Activated naive CD8-positive, alpha-beta T cell treated with anti-CD3 and anti-CD28 coated beads for 36 hours (primary cell): ENCODE measurements at regions not wholly inside any gene's neighbourhood (a gene's known extent, or its start where the extent isn't known, plus 50 kb on each side); places are given as distances from the start of the nearest gene placed in this dataset.
"Not testable (repeated sequence)": the region's sequence is repeated elsewhere in the genome, so short reads cannot be mapped to it uniquely, and the experiment has no call there.

Experiments
- DNase-seq: peaks from one replicate; pipeline ENCODE4 v3.0.0; 2021
- H3K27ac Mint-ChIP-seq: one replicate; pipeline ENCODE4 v1.8.0; 2022; ENCODE audit warnings: mild to moderate bottlenecking, moderate library complexity, mixed read lengths
- H3K27me3 Mint-ChIP-seq: one replicate; pipeline ENCODE4 v1.8.0; 2022; ENCODE audit warnings: mild to moderate bottlenecking, mixed read lengths
- H3K36me3 Mint-ChIP-seq: one replicate; pipeline ENCODE4 v1.8.0; 2021; ENCODE audit warnings: mild to moderate bottlenecking, mixed read lengths
- H3K4me1 Mint-ChIP-seq: one replicate; pipeline ENCODE4 v1.8.0; 2021; ENCODE audit warnings: mixed read lengths
- H3K4me3 Mint-ChIP-seq: one replicate; pipeline ENCODE4 v1.8.0; 2022; ENCODE audit warnings: mild to moderate bottlenecking, moderate library complexity, mixed read lengths
- H3K9me3 Mint-ChIP-seq: one replicate; pipeline ENCODE4 v1.8.0; 2022; ENCODE audit warnings: mixed read lengths

- DNase-seq: no peak
- no peak overlapping the region for H3K4me3 Mint-ChIP-seq
- H3K36me3 Mint-ChIP-seq: no peaks in the 10 kb centered on the region
- H3K27me3 Mint-ChIP-seq: peaks cover 4% of the 10 kb centered on the region
- no peaks in the 10 kb centered on the region for H3K9me3 Mint-ChIP-seq
- no peaks in the 10 kb centered on the region for H3K4me1 Mint-ChIP-seq
- no peak overlapping the region for H3K27ac Mint-ChIP-seq
Observed at GRCh38 chr3:69658514-69659140, 80.6 kb upstream of the MITF start.

GRCh38 chr3:69657030-69657429 lies 82.2 kb upstream of the MITF start:
- not testable (repeated sequence) for H3K27ac Mint-ChIP-seq, DNase-seq, H3K4me1 Mint-ChIP-seq, H3K36me3 Mint-ChIP-seq, H3K4me3 Mint-ChIP-seq, H3K9me3 Mint-ChIP-seq, H3K27me3 Mint-ChIP-seq

GRCh38 chr3:69651765-69652164 lies 87.5 kb upstream of the MITF start:
- Mint-ChIP-seq H3K4me1 (no peaks in the 10 kb centered on the region), H3K36me3 (no peaks in the 10 kb centered on the region), H3K9me3 (no peaks in the 10 kb centered on the region), H3K27ac (no peak overlapping the region), H3K27me3 (peaks cover 4% of the 10 kb centered on the region), H3K4me3 (no peak overlapping the region)
- no peak for DNase-seq

GRCh38 chr3:69650066-69650419 lies 89.2 kb upstream of the MITF start:
- no peak overlapping the region for H3K27ac Mint-ChIP-seq
- no peaks in the 10 kb centered on the region for H3K9me3 Mint-ChIP-seq
- no peaks in the 10 kb centered on the region for H3K4me1 Mint-ChIP-seq
- no peak for DNase-seq
- no peaks in the 10 kb centered on the region for H3K27me3 Mint-ChIP-seq
- no peaks in the 10 kb centered on the region for H3K36me3 Mint-ChIP-seq
- no peak overlapping the region for H3K4me3 Mint-ChIP-seq

- no peak overlapping the region for H3K4me3 Mint-ChIP-seq
- no peak overlapping the region for H3K27ac Mint-ChIP-seq
- H3K27me3 Mint-ChIP-seq: no peaks in the 10 kb centered on the region
- no peaks in the 10 kb centered on the region for H3K4me1 Mint-ChIP-seq
- no peaks in the 10 kb centered on the region for H3K36me3 Mint-ChIP-seq
- DNase-seq: no peak
- no peaks in the 10 kb centered on the region for H3K9me3 Mint-ChIP-seq
Observed at GRCh38 chr3:69649120-69650065, 89.9 kb upstream of the MITF start.

GRCh38 chr3:69648126-69648525 lies 91.1 kb upstream of the MITF start:
- Mint-ChIP-seq H3K36me3 (no peaks in the 10 kb centered on the region), H3K9me3 (no peaks in the 10 kb centered on the region), H3K4me3 (no peak overlapping the region), H3K4me1 (no peaks in the 10 kb centered on the region), H3K27ac (no peak overlapping the region), H3K27me3 (no peaks in the 10 kb centered on the region)
- no peak for DNase-seq

- Mint-ChIP-seq H3K4me1 (no peaks in the 10 kb centered on the region), H3K27ac (no peak overlapping the region), H3K4me3 (no peak overlapping the region), H3K9me3 (no peaks in the 10 kb centered on the region), H3K27me3 (no peaks in the 10 kb centered on the region), H3K36me3 (no peaks in the 10 kb centered on the region)
- no peak for DNase-seq
Observed at GRCh38 chr3:69647511-69648110, 91.7 kb upstream of the MITF start.

- no peak for DNase-seq
- Mint-ChIP-seq H3K4me3 (no peak overlapping the region), H3K27ac (no peak overlapping the region), H3K4me1 (no peaks in the 10 kb centered on the region), H3K36me3 (no peaks in the 10 kb centered on the region), H3K9me3 (no peaks in the 10 kb centered on the region), H3K27me3 (no peaks in the 10 kb centered on the region)
Observed at GRCh38 chr3:69647081-69647480, 92.2 kb upstream of the MITF start.

GRCh38 chr3:69646287-69647067 lies 92.8 kb upstream of the MITF start:
- DNase-seq: no peak
- H3K9me3 Mint-ChIP-seq: no peaks in the 10 kb centered on the region
- H3K4me3 Mint-ChIP-seq: no peak overlapping the region
- no peak overlapping the region for H3K27ac Mint-ChIP-seq
- H3K4me1 Mint-ChIP-seq: no peaks in the 10 kb centered on the region
- H3K36me3 Mint-ChIP-seq: no peaks in the 10 kb centered on the region
- no peaks in the 10 kb centered on the region for H3K27me3 Mint-ChIP-seq

GRCh38 chr3:69642606-69643005 lies 96.7 kb upstream of the MITF start:
- H3K36me3 Mint-ChIP-seq: no peaks in the 10 kb centered on the region
- DNase-seq: no peak
- H3K27ac Mint-ChIP-seq: no peak overlapping the region
- H3K4me3 Mint-ChIP-seq: no peak overlapping the region
- H3K27me3 Mint-ChIP-seq: peaks cover 16% of the 10 kb centered on the region
- H3K4me1 Mint-ChIP-seq: no peaks in the 10 kb centered on the region
- H3K9me3 Mint-ChIP-seq: no peaks in the 10 kb centered on the region

- Mint-ChIP-seq H3K9me3 (no peaks in the 10 kb centered on the region), H3K36me3 (no peaks in the 10 kb centered on the region), H3K27ac (no peak overlapping the region), H3K27me3 (peaks cover 16% of the 10 kb centered on the region), H3K4me3 (no peak overlapping the region), H3K4me1 (no peaks in the 10 kb centered on the region)
- DNase-seq: no peak
Observed at GRCh38 chr3:69639851-69640250, 99.4 kb upstream of the MITF start.

GRCh38 chr3:69628951-69629350 lies 110.3 kb upstream of the MITF start:
- Mint-ChIP-seq H3K4me3 (no peak overlapping the region), H3K36me3 (no peaks in the 10 kb centered on the region), H3K27ac (no peak overlapping the region), H3K9me3 (peaks cover 26% of the 10 kb centered on the region), H3K4me1 (no peaks in the 10 kb centered on the region), H3K27me3 (no peaks in the 10 kb centered on the region)
- no peak for DNase-seq

GRCh38 chr3:69613286-69613685 lies 126.0 kb upstream of the MITF start:
- no peak overlapping the region for H3K27ac Mint-ChIP-seq
- H3K27me3 Mint-ChIP-seq: no peaks in the 10 kb centered on the region
- H3K36me3 Mint-ChIP-seq: no peaks in the 10 kb centered on the region
- H3K4me1 Mint-ChIP-seq: no peaks in the 10 kb centered on the region
- no peak for DNase-seq
- no peak overlapping the region for H3K4me3 Mint-ChIP-seq
- H3K9me3 Mint-ChIP-seq: no peaks in the 10 kb centered on the region

- no peak overlapping the region for H3K4me3 Mint-ChIP-seq
- no peaks in the 10 kb centered on the region for H3K9me3 Mint-ChIP-seq
- H3K27me3 Mint-ChIP-seq: no peaks in the 10 kb centered on the region
- no peak overlapping the region for H3K27ac Mint-ChIP-seq
- DNase-seq: no peak
- H3K36me3 Mint-ChIP-seq: no peaks in the 10 kb centered on the region
- no peaks in the 10 kb centered on the region for H3K4me1 Mint-ChIP-seq
Observed at GRCh38 chr3:69612791-69613190, 126.5 kb upstream of the MITF start.

GRCh38 chr3:69609566-69609965 lies 129.7 kb upstream of the MITF start:
- not testable (repeated sequence) for H3K27me3 Mint-ChIP-seq, H3K4me3 Mint-ChIP-seq, H3K9me3 Mint-ChIP-seq, H3K36me3 Mint-ChIP-seq, DNase-seq, H3K4me1 Mint-ChIP-seq, H3K27ac Mint-ChIP-seq
